ENCODE measurements at regions not wholly inside any gene's neighbourhood (a gene's known extent, or its start where the extent isn't known, plus 50 kb on each side); places are given as distances from the start of the nearest gene placed in this dataset.

- H3K9me3 ChIP-seq (ENCODE audit: control insufficient read depth, insufficient read depth, low read depth, low read length), result no peaks in the 10 kb centered on the region
- ChIA-PET CTCF (interaction anchor here (4.7 kb wide), 1 partner anchor 8 kb away, joined by 36 read pairs; no protein-coding TSS in a partner anchor), POLR2A (no interaction called here)
- no peak for TF ChIP-seq ZNF404 (tag by site-specific recombination; IDR thresholded peaks at IDR 0.05)
- no peak for TF ChIP-seq ZNF530 (tag by site-specific recombination; IDR thresholded peaks at IDR 0.05; ENCODE audit: low read depth)
- no peak for TF ChIP-seq YY1 (tag by site-specific recombination; IDR thresholded peaks at IDR 0.05)
- no peak for TF ChIP-seq REST (tag by site-specific recombination; IDR thresholded peaks at IDR 0.05)
- no peak for TF ChIP-seq ZXDB (tag by site-specific recombination; IDR thresholded peaks at IDR 0.05)
- TF ChIP-seq ZNF292 (tag by site-specific recombination; IDR thresholded peaks at IDR 0.05; ENCODE audit: borderline replicate concordance, low read depth), result no peak
- TF ChIP-seq GLI2 (tag by site-specific recombination; IDR thresholded peaks at IDR 0.05; ENCODE audit: borderline replicate concordance, low read depth), result no peak
- H3K36me3 ChIP-seq (ENCODE audit: control insufficient read depth in 2 of 2, insufficient read depth in 1 of 2, low read length in 2 of 2), result no peaks in the 10 kb centered on the region
- no peak overlapping the region for H3K4me3 ChIP-seq (ENCODE audit: low read depth, low read length)
- 0 out of 2 replicates have a peak, but pooled peaks cover 2% of the 10 kb centered on the region for H3K4me1 ChIP-seq (ENCODE audit: control insufficient read depth, insufficient read depth, low read length)
- no peak overlapping the region for H3K27ac ChIP-seq (ENCODE audit: extremely low read depth, low read depth, low read length)
Observed at GRCh38 chr18:45267622-45268021, 347.7 kb upstream of the SLC14A2 start.

- ChIA-PET CTCF (interaction anchor here (0.6 to 3.9 kb wide), 3 partner anchors 10 to 233 kb away, joined by 3 to 30 read pairs (median 3); no protein-coding TSS in a partner anchor), POLR2A (no interaction called here)
- Histone ChIP-seq H3K27ac (ENCODE audit: extremely low read depth, low read depth, low read length) (no peak overlapping the region), H3K9me3 (ENCODE audit: control insufficient read depth, insufficient read depth, low read depth, low read length) (no peaks in the 10 kb centered on the region), H3K4me1 (ENCODE audit: control insufficient read depth, insufficient read depth, low read length) (0 out of 2 replicates have a peak, but pooled peaks cover 2% of the 10 kb centered on the region), H3K36me3 (ENCODE audit: control insufficient read depth in 2 of 2, insufficient read depth in 1 of 2, low read length in 2 of 2) (no peaks in the 10 kb centered on the region), H3K4me3 (ENCODE audit: low read depth, low read length) (no peak overlapping the region)
- no peak for TF ChIP-seq ZNF658 (tag by site-specific recombination; IDR thresholded peaks at IDR 0.05)
- no peak for TF ChIP-seq ZNF184 (tag by site-specific recombination; IDR thresholded peaks at IDR 0.05)
- TF ChIP-seq ZSCAN23 (tag by site-specific recombination; IDR thresholded peaks at IDR 0.05), result no peak
- TF ChIP-seq ZNF707 (tag by site-specific recombination; IDR thresholded peaks at IDR 0.05), result no peak
- no peak for TF ChIP-seq ZNF548 (tag by site-specific recombination; IDR thresholded peaks at IDR 0.05)
- TF ChIP-seq BCL11A (tag by site-specific recombination; IDR thresholded peaks at IDR 0.05; ENCODE audit: low read depth), result no peak
- TF ChIP-seq ZNF140 (tag by site-specific recombination; IDR thresholded peaks at IDR 0.05), result no peak
- TF ChIP-seq ZNF610 (tag by site-specific recombination; IDR thresholded peaks at IDR 0.05; ENCODE audit: borderline replicate concordance), result no peak
- TF ChIP-seq ZFP69B (tag by site-specific recombination; IDR thresholded peaks at IDR 0.05), result no peak
- TF ChIP-seq ZNF133 (tag by site-specific recombination; IDR thresholded peaks at IDR 0.05), result no peak
- no peak for TF ChIP-seq GFI1B (tag by site-specific recombination; IDR thresholded peaks at IDR 0.05)
- no peak for TF ChIP-seq MZF1 (tag by site-specific recombination; IDR thresholded peaks at IDR 0.05; ENCODE audit: borderline replicate concordance)
- TF ChIP-seq ZNF664 (tag by site-specific recombination; IDR thresholded peaks at IDR 0.05), result no peak
- TF ChIP-seq ZNF433 (tag by site-specific recombination; IDR thresholded peaks at IDR 0.05; ENCODE audit: low read depth), result no peak
- no peak for TF ChIP-seq ZNF391 (tag by site-specific recombination; IDR thresholded peaks at IDR 0.05; ENCODE audit: borderline replicate concordance, low read depth)
- TF ChIP-seq ZNF645 (tag by site-specific recombination; IDR thresholded peaks at IDR 0.05), result no peak
- no peak for TF ChIP-seq ZNF776 (tag by site-specific recombination; IDR thresholded peaks at IDR 0.05; ENCODE audit: borderline replicate concordance)
- no peak for TF ChIP-seq ZBTB10 (tag by site-specific recombination; IDR thresholded peaks at IDR 0.05)
- no peak for TF ChIP-seq ZNF785 (tag by site-specific recombination; IDR thresholded peaks at IDR 0.05)
Observed at GRCh38 chr18:45268583-45268982, 346.7 kb upstream of the SLC14A2 start.

Measured in HEK293 (cell line).